Natural killer cell (primary cell): ENCODE measurements at regions not wholly inside any gene's neighbourhood (a gene's known extent, or its start where the extent isn't known, plus 50 kb on each side); places are given as distances from the start of the nearest gene placed in this dataset.
A peak's percentile ranks its signal among the peaks of the same experiment; 100 is the strongest.

Experiments used
- ATAC-seq, 3 donors: fragments of 150-1000 bp in 2 of 3; fragments of 200-7000 bp in 1 of 3; cut with Tn5 transposase; 1 replicate in 1 of 3; 2 replicates in 2 of 3; pipeline ENCODE4 v1.10.0; 2021; ENCODE audit warnings: mild to moderate bottlenecking in 2 of 3, moderate library complexity in 2 of 3
- DNase-seq, 2 donors: peaks; one replicate each; pipeline versions ENCODE4 v3.0.0 to v3.0.0-alpha.2; 2013 to 2021; ENCODE audit warnings: mixed read lengths in 1 of 2
- H3K27ac ChIP-seq: one replicate; pipeline ENCODE4 v1.5.1; 2013; ENCODE audit warnings: mild to moderate bottlenecking, low read length
- H3K27me3 ChIP-seq: one replicate; pipeline ENCODE4 v1.6.1; 2013; ENCODE audit warnings: low read length; ENCODE audit not compliant: control insufficient read depth, insufficient read depth
- H3K36me3 ChIP-seq: one replicate; pipeline ENCODE4 v1.6.1; 2013; ENCODE audit warnings: low read length; ENCODE audit not compliant: control insufficient read depth, insufficient read depth
- H3K4me1 ChIP-seq: one replicate; pipeline ENCODE4 v1.6.1; 2013; ENCODE audit warnings: low read length; ENCODE audit not compliant: control insufficient read depth, insufficient read depth
- H3K4me3 ChIP-seq: one replicate; pipeline ENCODE4 v1.5.1; 2013; ENCODE audit warnings: low read length
- H3K9me3 ChIP-seq: one replicate; pipeline ENCODE4 v1.6.1; 2013; ENCODE audit warnings: low read length; ENCODE audit not compliant: control insufficient read depth, insufficient read depth
- H3K27ac Mint-ChIP-seq, 2 donors: one replicate each; pipeline ENCODE4 v1.8.0; 2022; ENCODE audit warnings: mild to moderate bottlenecking in 2 of 2, mixed read lengths in 2 of 2, moderate library complexity in 1 of 2
- H3K27me3 Mint-ChIP-seq, 2 donors: one replicate each; pipeline ENCODE4 v1.8.0; 2022; ENCODE audit warnings: low read depth in 2 of 2, mixed read lengths in 2 of 2
- H3K36me3 Mint-ChIP-seq: one replicate; pipeline ENCODE4 v1.8.0; 2022; ENCODE audit warnings: mixed read lengths
- H3K4me1 Mint-ChIP-seq, 2 donors: one replicate each; pipeline ENCODE4 v1.8.0; 2022; ENCODE audit warnings: mixed read lengths in 2 of 2
- H3K4me3 Mint-ChIP-seq: one replicate; pipeline ENCODE4 v1.8.0; 2022; ENCODE audit warnings: mild to moderate bottlenecking, moderate library complexity, mixed read lengths
- H3K9me3 Mint-ChIP-seq, 2 donors: one replicate each; pipeline ENCODE4 v1.8.0; 2022; ENCODE audit warnings: mixed read lengths in 2 of 2
- WGBS: methylation state at CpG from one replicate; pipeline ENCODE4 v1.1.7; 2013; ENCODE audit warnings: missing lambda C conversion rate; ENCODE audit not compliant: insufficient coverage; 5-methylcytosine and 5-hydroxymethylcytosine counted together
- intact Hi-C: fragments of 100-400 bp; cut with micrococcal nuclease; formaldehyde crosslinking; loops from one replicate; pipeline ENCODE4 v1.14.2; 2022
- TF ChIP-seq, protein P1 (sequence below): fragments of 200-600 bp; IDR thresholded peaks from one replicate; pipeline ENCODE4 v1.8.0; 2022; ENCODE audit warnings: antibody characterized with exemption

GRCh38 chrX:120015145-120016067 is 62.1 kb downstream of the RHOXF2B start:
- H3K9me3 Mint-ChIP-seq: no peaks in the 10 kb centered on the region
- DNase-seq (no peak), ATAC-seq (peak in 1 of 3 donors; percentile 35)
- WGBS: under 1% methylated on average over 57 of the region's 58 CpGs
- no peaks in the 10 kb centered on the region for H3K36me3 Mint-ChIP-seq
- peak overlapping the region in 1 of 2 donors; percentile 77 for H3K27ac Mint-ChIP-seq
- intact Hi-C loops: no loop called here
- peak overlapping the region; percentile 88 for H3K4me3 Mint-ChIP-seq
- H3K4me1 ChIP-seq: peaks cover 18% of the 10 kb centered on the region
- H3K4me3 ChIP-seq: peak overlapping the region; percentile 18
- peaks cover 10% of the 10 kb centered on the region for H3K27me3 ChIP-seq
- no peak overlapping the region for H3K27ac ChIP-seq
- H3K27me3 Mint-ChIP-seq: peaks cover 16 to 63% of the 10 kb centered on the region in 2 donors
- H3K36me3 ChIP-seq: no peaks in the 10 kb centered on the region
- H3K9me3 ChIP-seq: no peaks in the 10 kb centered on the region
- H3K4me1 Mint-ChIP-seq: peaks cover 15 to 20% of the 10 kb centered on the region in 2 donors
- TF ChIP-seq, protein P1, sequence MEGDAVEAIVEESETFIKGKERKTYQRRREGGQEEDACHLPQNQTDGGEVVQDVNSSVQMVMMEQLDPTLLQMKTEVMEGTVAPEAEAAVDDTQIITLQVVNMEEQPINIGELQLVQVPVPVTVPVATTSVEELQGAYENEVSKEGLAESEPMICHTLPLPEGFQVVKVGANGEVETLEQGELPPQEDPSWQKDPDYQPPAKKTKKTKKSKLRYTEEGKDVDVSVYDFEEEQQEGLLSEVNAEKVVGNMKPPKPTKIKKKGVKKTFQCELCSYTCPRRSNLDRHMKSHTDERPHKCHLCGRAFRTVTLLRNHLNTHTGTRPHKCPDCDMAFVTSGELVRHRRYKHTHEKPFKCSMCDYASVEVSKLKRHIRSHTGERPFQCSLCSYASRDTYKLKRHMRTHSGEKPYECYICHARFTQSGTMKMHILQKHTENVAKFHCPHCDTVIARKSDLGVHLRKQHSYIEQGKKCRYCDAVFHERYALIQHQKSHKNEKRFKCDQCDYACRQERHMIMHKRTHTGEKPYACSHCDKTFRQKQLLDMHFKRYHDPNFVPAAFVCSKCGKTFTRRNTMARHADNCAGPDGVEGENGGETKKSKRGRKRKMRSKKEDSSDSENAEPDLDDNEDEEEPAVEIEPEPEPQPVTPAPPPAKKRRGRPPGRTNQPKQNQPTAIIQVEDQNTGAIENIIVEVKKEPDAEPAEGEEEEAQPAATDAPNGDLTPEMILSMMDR: no peak

- H3K4me3 ChIP-seq: no peak overlapping the region
- Mint-ChIP-seq H3K36me3 (no peaks in the 10 kb centered on the region), H3K27me3 (peaks cover 21 to 71% of the 10 kb centered on the region in 2 donors), H3K9me3 (no peaks in the 10 kb centered on the region), H3K27ac (no peak overlapping the region), H3K4me1 (peaks cover 15 to 20% of the 10 kb centered on the region in 2 donors), H3K4me3 (peak overlapping the region; percentile 88)
- WGBS: 29% methylated on average over 26 of the region's 30 CpGs
- ATAC-seq (peak in 1 of 3 donors; percentile 25), DNase-seq (no peak)
- TF ChIP-seq, protein P1: no peak
- no peaks in the 10 kb centered on the region for H3K9me3 ChIP-seq
- no peaks in the 10 kb centered on the region for H3K36me3 ChIP-seq
- no peak overlapping the region for H3K27ac ChIP-seq
- peaks cover 18% of the 10 kb centered on the region for H3K4me1 ChIP-seq
- peaks cover 10% of the 10 kb centered on the region for H3K27me3 ChIP-seq
- intact Hi-C loops: no loop called here
Measured at GRCh38 chrX:120014354-120015130, 62.9 kb downstream of the RHOXF2B start.

DNA sequence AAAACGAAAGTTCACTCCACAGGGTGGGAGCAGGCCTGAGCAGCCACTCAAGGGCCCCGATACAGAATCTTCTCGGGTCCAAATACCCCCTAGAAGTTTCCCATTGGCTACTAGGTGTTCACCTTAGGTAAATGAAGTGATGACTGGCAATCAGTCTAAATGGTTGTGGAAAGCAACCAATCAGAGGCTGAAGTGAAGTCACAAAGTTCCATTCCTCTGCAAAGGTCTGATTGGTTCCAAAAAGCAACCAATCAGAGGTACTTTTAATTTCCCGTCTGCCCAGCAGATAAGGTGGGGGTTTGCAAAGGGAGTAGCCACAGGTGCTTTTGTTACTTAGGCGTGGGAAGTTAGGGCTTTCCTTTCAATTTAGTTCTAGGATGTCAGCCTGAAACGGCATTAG is 58.2 kb upstream of the NKAP start:
- no peak overlapping the region for H3K4me3 Mint-ChIP-seq
- Histone ChIP-seq H3K36me3 (no peaks in the 10 kb centered on the region), H3K4me3 (no peak overlapping the region), H3K27ac (no peak overlapping the region), H3K9me3 (no peaks in the 10 kb centered on the region), H3K27me3 (peaks cover 22% of the 10 kb centered on the region), H3K4me1 (peaks cover 17% of the 10 kb centered on the region)
- DNase-seq (no peak), ATAC-seq (no peak)
- H3K27ac Mint-ChIP-seq: no peak overlapping the region
- 51% methylated on average over 3 of the region's 6 CpGs for WGBS
- peaks cover 28 to 53% of the 10 kb centered on the region in 2 donors for H3K27me3 Mint-ChIP-seq
- H3K9me3 Mint-ChIP-seq: no peaks in the 10 kb centered on the region
- no peaks in the 10 kb centered on the region for H3K36me3 Mint-ChIP-seq
- intact Hi-C loops: no loop called here
- TF ChIP-seq, protein P1: no peak
- H3K4me1 Mint-ChIP-seq: peaks cover 14 to 15% of the 10 kb centered on the region in 2 donors
